HG03469 (cell line): ENCODE measurements at regions not wholly inside any gene's neighbourhood (a gene's known extent, or its start where the extent isn't known, plus 50 kb on each side); places are given as distances from the start of the nearest gene placed in this dataset.
"Not testable (repeated sequence)": the region's sequence is repeated elsewhere in the genome, so short reads cannot be mapped to it uniquely, and the experiment has no call there.

Experiments
- ATAC-seq: cut with Tn5 transposase; IDR thresholded peaks from one replicate; pipeline ENCODE4 v1.9.1; 2021; ENCODE audit warnings: mild to moderate bottlenecking, moderate library complexity, moderate number of reproducible peaks; ENCODE audit not compliant: unreplicated experiment

DNA sequence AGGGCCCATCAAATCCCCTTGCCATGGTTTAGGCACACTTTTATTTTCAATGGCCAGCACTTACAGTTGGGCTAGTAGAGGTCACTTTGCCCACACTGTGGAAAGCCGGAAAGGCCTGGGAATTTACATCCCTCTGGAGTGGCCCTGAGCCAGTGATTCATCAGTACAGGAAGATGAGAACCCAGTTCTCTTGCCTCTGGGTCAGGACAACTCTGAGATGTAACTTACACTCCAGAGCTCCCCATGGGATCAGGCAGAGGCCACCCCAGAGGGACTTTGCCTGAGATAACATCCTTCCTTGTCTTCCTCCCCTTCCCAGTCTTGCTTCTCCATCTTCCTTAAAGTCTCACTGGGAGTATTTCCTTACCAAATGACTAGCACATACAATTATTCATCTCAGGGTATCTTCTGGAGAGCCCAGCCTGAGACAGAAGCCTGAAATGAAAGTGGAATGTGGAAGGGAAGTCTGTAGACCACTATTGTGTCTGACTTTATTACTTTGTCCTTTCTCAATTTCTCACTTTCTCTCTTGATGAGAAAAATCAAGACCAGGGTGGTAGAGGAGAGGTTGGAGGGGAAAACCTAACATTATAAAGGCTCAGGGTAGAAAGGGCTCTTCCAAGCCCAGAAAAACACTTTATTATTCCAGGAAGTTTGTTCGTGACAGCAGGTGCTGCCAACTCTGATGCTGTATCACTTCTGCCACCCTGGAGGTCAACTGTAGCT is 220.8 kb downstream of the ZNF621 start:
- ATAC-seq: no peak

DNA sequence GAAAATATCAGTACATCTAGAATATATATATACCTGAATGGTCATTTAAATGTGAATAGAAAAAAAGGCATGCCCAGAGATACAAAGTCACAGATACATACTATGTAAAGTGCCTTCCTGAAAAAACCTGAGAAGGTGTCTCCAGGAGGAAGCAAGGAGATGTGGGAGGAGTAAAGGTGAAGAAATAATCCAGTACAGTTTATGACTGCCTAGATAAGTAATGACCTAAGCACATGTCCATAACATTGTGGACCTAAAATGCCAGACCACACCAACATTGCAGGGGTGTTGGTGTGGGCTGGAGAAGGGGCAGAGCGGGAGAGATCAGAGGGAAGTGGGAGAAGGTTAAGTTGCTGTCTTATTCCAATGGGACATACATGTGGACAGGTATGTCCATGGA is 226.9 kb downstream of the ZNF621 start:
- ATAC-seq: no peak

DNA sequence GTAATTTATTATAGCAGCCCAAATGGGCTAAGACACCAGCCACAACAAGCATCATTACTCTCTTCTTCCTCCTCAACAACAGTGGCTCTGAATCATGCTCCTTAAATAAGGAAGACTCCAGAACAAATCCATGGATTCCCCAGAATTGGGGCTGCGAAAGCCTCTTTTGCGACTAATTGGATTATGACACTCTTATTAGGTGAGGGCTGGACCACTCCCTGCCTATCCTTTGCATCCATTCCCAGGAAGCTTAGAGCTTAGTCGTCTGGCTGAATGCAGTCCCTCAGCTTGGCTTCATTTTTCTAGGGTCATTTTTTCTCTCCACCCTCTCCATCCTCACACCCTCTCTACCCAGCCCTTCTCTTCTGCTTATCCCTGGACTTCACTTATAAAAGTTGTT is 227.7 kb downstream of the ZNF621 start:
- no peak for ATAC-seq

DNA sequence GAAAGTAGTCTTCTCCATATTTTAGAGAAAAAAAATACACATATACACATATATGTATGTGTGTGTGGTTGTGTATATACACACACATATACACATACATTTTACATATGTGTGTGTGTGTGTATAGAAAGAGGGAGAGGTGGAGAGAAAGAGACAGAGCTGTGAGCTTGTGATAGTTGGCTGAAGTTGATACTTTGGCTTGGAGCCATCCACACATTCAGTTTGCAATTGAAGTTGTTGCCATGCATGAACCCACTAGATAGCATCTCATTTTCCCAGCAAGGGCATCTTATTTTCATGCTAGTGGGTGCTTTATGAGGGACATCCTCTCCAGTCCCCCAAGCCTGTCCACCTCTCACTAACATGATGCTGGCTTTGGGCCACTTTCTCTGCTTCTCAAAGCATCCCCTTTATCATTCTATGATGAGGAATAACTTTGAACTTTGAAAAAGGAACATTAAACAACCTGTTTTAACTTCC is 228.6 kb downstream of the ZNF621 start:
- no peak for ATAC-seq

DNA sequence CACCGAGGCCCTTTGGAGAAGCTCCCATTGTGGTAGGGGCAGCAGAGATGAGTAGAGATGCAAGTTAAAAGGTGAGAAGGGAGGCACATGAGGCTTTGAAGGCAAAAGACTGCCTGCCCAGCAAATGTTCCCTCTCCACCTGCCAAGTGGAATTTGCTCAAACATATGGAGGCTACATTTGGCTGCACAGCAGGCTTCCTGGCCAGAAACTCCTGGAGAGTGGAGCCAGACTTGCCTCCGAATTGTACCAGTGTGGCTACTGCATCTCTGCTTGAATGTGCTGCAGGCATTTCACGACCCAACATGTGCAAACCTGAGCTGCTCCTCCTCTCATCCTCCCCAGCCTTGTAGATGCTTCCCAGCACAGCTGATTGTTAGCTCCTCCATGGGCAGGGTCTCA is 229.2 kb downstream of the ZNF621 start:
- no peak for ATAC-seq

DNA sequence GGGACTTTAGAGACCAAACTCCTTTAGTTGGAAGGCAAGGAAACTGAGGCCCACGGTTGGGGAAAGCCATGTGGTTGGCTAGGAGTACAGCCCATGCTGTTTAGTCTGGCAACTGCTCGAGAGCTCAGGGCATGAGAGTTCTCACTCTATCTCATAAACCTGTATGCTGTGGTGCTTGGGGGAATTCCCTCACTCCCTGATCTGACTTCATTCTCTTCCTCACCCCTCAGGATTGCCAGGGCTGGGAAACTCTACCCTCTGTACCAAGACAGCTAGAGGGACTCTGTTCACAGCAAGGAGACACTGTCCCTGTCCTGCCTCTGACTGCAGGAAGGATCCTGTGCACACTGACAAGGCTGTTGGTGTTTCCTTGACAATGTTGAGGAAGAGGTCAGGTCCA is 230.2 kb downstream of the ZNF621 start:
- no peak for ATAC-seq

DNA sequence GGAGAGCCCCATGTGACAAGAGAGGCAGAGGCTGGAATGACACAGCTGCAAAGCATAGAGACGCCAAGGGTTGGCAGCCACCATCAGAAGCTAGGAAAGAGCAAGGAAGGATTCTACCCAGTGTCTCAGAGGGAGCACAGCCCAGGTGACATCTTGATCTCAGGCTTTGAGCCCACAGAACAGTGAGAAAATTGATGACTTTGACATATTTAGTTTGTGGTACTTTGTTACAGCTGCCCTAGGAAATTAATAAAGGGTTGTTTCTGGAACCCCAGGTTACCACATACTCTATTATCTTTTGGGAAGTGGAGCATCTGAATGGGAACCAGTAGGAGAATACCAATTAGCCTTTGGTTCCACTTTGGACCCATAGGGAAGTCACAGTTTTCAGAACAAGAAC is 231.7 kb downstream of the ZNF621 start:
- ATAC-seq: no peak

DNA sequence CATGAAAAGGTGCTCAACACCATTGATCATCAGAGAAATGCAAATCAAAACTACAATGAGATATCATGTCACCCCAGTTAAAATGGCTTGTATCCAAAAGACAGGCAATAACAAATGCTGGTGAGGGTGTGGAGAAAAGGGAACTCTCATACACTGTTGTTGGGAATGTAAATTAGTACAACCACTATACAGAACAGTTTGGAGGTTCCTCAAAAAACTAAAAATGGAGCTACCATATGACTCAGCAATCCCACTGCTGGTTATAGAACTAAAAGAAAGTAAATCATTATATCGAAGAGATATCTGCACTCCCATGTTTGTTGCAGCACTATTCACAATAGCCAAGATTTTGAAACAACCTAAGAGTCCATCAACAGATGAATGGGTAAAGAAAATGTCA is 238.0 kb downstream of the ZNF621 start:
- ATAC-seq: not testable (repeated sequence)

DNA sequence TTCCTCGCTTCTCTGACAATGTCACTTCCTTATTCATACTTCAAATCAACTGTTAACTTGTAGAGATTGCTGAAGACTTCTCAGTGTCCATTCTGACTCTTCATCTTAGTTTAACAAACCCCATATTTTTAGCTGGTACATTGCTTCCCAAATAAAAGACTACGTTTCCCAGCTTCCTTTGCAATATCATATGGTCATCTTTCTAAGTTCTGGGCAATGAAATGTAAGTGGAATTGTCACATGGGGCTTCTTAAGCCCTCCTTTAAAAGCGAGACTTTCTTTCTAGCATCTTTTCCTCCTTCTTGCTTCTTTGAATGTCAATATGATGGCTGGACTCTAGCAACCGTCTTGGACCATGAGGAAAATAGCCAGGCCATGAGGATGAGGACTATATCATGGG is 239.0 kb downstream of the ZNF621 start:
- no peak for ATAC-seq

DNA sequence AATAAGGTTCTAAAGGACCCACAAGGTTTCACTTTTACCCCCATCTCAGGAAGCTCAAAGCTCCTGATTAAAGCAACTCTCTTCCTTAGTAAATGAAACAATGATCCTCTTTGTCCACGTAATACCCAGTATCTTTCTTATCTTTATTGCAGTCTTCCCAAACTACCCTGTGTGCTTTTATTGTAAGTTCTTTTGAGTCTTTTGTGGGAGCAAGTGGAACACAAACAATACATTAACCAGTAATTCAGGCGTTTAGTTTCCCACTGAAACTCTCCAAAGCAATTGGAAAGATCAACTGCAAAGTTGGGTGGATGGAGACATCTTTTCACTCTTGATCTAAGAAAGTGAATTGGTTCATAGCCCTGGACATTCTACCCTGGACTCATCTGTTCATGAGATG is 240.0 kb downstream of the ZNF621 start:
- no peak for ATAC-seq

DNA sequence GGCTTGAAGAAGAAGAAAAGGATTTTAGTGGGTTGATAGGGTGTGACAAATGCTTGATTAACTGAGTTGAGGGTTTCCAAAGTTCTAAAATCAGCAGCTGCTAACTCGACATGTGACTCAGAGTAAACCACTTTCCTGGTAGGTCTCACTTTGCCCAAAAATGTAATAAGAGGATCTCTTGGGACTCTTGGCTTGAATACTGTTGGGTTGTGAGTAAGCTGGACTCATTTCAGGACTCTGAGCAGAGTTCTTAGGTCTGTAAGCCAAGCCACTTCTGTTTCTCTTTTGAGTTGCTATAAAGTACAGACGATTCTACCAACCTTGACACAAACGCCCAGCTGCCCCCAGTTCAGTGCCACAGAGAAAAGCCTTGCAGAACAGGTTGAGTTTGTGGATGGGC is 241.1 kb downstream of the ZNF621 start:
- ATAC-seq: peak; percentile 49

DNA sequence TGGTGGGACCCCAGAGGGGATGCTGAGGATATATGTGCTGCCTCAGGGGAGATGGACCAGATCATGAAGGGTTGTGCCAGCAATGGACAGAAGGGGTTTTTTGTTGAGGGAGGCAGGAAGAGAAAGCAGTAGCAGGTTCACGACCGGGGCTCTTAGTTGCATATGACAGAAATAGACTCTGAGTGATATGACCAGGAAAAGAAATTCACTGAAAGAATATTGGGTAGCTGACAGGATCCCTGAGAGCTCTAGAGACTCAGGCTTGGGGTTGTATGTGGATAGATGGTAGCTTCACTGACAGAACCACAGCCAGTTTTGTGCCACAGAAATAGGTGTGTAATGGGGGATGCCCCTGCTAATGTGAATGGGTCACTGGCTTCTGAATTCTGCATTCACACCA is 241.6 kb downstream of the ZNF621 start:
- peak; percentile 25 for ATAC-seq

DNA sequence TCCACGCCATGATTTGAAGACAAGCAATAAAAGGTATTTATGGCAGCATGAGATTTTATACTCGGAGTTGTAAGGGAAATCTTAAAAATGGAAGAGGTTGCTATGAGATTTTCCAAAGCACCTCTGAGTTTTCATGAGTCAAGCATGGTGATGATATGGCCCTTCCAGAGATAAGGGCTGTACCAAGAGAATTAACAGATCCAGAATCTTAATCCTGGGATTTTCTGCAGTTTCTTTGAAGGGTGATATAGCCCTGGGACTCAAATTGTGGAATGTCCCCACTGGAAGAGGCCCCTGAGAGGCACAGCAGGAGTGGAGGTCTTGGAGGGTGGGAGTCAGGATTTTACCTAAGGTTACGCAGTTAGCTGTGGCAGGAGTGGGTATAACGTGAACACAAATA is 243.3 kb downstream of the ZNF621 start:
- no peak for ATAC-seq

DNA sequence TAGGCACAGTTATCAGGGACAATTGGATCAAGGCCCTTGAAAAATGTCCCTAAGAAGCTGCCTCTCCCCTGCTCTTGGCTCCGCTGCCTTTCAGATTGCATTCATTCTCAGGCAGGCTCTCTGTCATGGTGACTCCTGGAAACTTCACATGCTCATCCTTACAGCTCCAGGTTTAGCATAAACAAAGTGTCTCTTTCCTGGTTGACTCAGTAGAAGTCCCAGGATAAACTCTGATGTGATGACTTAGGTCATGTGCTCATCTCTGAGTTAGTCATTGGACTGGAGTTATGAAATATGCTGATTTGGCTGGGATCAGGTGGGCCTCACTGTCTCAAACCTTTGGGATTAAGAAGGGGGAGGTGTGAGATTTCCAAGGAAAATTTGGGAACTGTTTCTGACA is 243.8 kb downstream of the ZNF621 start:
- ATAC-seq: no peak

DNA sequence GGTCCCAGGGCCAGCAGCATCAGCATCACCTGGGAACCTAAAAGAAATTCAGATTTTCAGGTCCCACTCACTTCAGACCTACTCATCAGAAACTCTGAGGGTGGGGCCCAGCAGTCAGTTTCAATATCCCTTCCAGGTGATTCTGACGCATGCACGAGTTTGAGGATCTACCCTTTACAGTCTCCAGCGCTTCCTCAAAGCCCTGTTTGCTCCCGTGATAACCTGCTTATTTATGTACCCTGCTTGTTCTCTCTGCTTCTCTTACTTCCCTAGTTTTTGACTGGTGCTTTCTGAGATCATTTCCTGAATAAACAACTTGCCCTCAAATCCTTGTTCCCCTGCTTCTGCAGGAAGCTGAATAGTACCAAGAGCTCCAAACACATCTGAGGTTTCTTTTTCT is 245.3 kb downstream of the ZNF621 start:
- no peak for ATAC-seq

DNA sequence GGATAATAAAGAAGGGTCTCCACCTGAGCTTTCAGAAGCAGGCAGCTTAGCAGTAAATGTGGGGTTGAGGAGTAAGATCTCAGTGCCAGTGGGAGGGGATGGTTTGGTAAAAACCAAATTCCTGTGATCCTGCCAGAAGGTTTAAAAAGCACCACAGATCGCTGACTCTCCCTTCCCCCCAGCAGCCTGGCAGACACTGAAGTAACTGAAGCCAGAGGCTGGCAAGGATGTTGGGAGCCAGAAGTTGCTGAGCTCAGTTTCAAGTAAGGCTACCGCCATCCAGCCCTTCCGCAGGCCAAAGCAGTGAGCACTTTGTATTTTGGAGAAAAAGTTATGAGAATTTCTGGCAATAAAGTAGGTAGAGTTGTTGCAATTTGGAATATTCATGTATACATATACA is 246.4 kb downstream of the ZNF621 start:
- no peak for ATAC-seq

DNA sequence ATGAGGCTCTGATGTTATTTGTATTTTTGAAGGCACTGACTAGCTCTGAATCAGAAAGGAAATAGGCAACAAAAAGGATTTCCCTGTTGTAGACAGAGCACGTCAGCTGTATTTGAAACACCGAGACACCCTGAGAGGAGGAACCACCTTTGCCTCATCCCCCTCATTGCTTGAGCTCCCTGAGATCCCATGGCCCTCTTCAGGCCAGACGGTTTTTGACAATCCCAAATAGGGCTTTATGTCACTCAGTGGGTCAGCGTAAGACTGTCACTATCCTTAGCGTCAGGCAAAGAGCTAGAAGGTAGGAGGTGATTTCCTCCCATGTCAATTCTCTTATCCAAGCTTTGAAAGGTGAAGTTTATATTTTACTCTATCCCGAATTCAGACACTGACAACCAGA is 254.3 kb downstream of the ZNF621 start:
- no peak for ATAC-seq

DNA sequence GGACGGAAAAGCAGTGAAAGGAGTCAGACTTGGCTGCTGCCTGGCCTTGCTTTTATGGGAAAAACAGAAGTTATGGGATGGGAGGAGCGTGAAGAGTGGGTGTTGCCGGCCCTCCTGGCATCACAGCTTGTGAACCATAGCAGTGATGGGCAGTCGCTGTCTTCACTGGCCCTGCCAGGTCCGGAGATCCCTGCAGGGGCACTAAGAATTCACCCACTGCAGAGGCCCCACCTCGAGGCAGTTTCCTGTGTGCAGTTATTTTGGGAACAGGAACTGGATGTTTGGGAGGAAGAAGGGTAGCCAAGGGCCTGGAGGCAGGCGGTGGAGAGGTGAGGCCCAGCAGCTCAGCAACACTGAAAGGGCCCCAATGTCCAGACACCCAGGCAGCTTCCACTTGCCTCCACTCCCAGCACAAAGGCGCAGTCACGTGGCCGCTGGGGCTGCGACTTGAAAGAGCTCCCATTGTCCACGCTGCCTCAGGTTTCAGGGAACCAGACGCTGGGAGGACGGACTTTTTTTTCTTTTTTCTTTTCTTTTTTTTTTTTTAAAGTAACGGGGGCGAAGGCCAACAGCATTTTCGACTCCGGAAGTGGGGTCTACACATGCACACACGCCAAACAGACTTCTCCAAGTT is 255.6 kb downstream of the ZNF621 start:
- ATAC-seq: no peak

DNA sequence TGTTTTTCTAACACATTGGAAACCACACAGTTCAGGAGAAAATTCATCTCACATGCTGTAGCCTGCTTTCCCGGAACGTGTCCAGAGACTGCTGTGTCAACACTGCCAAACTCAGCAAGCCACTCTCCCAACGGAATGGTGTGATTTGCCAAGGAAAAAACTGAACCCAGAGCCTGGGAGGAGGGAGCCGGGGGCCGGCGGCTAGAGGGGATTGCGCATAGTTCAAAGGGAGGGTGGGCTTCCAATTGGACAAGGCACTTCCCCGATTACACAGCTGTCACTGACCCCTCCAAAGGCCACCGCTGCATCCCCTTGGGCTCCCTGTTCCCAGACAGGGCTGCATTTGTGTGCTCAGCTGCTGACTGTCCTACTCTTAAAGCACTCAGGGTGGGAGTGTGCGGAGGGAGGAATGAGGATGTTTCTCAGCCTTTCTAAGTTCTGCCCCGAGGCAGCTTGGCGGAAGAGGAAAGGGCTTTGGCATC is 256.2 kb downstream of the ZNF621 start:
- ATAC-seq: no peak

DNA sequence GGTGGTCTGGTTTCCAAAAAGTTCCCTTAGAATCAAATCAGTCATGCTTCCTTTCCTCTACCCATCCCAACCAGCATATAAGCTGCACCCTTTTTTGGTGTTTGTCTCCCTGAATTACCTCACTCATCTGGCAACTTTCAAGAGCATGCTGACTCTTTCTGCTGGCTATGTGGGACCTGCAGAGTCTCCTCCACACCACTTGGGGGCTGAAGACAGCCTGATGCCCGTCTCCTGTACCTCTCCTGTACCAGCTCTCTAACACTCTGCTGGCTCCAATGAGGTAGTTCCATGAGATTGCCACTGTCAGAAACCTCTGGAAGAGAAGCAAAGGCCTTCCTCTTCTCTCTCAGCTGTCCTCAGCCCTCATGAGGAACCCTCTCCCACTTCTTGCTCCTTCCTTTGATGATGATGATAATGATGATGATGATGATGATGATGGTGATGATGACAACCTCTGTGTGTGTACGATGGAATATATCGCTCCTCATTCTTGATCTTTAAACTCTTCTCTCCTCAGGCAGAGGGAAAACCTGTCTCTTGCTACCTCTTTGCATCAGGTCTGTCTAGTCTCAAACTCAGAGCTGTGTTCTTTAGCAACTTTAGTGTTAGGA is 257.5 kb downstream of the ZNF621 start:
- no peak for ATAC-seq

DNA sequence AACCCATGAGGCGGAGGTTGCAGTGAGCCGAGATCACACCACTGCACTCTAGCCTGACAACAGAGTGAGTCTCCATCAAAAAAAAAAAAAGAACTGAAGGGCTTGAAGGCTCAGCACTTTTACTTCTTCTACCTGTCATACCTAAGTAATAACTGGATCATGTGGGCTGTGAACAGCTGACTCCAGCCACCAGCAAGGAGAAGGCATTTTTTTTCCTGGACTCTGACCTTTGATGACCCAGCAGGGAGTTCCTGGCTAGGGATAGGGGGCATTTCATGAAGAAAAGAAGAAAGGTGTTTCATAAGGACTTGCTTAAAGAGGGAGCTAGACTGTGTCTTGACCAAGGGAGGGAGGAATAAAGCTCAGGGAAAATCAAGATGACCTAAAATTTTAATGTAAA is 266.0 kb downstream of the ZNF621 start:
- ATAC-seq: no peak

DNA sequence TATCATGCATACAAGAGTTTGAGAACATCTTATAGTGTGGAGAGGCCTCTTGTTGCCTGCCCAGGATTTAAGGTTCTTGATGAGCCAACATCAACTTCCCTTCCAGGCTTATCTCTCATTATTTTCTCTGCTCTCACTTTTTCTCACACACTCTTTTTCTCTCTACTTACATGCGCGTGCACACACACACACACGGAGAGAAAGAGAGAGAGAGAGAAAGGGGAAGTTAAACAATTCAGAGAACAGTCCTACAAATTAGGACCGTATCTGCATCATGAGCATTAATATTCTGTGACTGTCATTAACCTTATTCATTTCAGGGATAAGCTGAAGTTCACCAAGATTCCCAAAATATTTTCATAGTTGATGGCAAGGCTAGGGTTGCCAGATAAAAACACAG is 269.0 kb downstream of the ZNF621 start:
- no peak for ATAC-seq
